Erythroblast (primary cell): ENCODE measurements at regions not wholly inside any gene's neighbourhood (a gene's known extent, or its start where the extent isn't known, plus 50 kb on each side); places are given as distances from the start of the nearest gene placed in this dataset.

Experiments
- GATA1 ChIP-seq: IDR thresholded peaks from 2 replicates; pipeline ENCODE4 v1.6.1; 2011; ENCODE audit warnings: low read depth, mild to moderate bottlenecking, control low read depth, low read length, moderate library complexity
- POLR2A ChIP-seq: IDR thresholded peaks from 2 replicates; pipeline ENCODE4 v1.6.1; 2011; ENCODE audit warnings: mild to moderate bottlenecking, low read length

GRCh38 chr12:59973515-59973914 is 377.7 kb downstream of the SLC16A7 start:
- no peak for TF ChIP-seq POLR2A
- TF ChIP-seq GATA1 = no peak
